CD4-positive, CD25-positive, alpha-beta regulatory T cell (primary cell): ENCODE measurements at regions not wholly inside any gene's neighbourhood (a gene's known extent, or its start where the extent isn't known, plus 50 kb on each side); places are given as distances from the start of the nearest gene placed in this dataset.

Experiments
- ATAC-seq, 2 donors: fragments of 150-1000 bp; cut with Tn5 transposase; one replicate each; pipeline ENCODE4 v1.10.0; 2021; ENCODE audit warnings: low read depth in 2 of 2, moderate number of reproducible peaks in 2 of 2, moderate library complexity in 1 of 2
- DNase-seq, 3 donors: peaks; one replicate each; pipeline versions ENCODE4 v3.0.0 to v3.0.0-alpha.2; 2012 to 2022; ENCODE audit warnings: mixed read lengths in 1 of 3
- H3K27ac ChIP-seq: one replicate; pipeline ENCODE4 v1.7.0; 2013; ENCODE audit warnings: mild to moderate bottlenecking, low read length; ENCODE audit not compliant: insufficient read depth, poor library complexity, severe bottlenecking
- H3K27me3 ChIP-seq: one replicate; pipeline ENCODE4 v1.7.0; 2013; ENCODE audit warnings: low read length; ENCODE audit not compliant: control insufficient read depth, insufficient read depth
- H3K36me3 ChIP-seq: one replicate; pipeline ENCODE4 v1.7.0; 2013; ENCODE audit warnings: mild to moderate bottlenecking, low read length, moderate library complexity; ENCODE audit not compliant: control insufficient read depth, insufficient read depth
- H3K4me1 ChIP-seq: 2 replicates; pipeline ENCODE4 v1.7.0; 2013; ENCODE audit warnings: mild to moderate bottlenecking, low read length; ENCODE audit not compliant: insufficient read depth, control insufficient read depth, poor library complexity, severe bottlenecking
- H3K4me3 ChIP-seq: one replicate; pipeline ENCODE4 v1.7.0; 2013; ENCODE audit warnings: low read depth, mild to moderate bottlenecking, low read length, moderate library complexity
- H3K9me3 ChIP-seq, 2 experiments: 1 replicate in 1 of 2; 2 replicates in 1 of 2; pipeline ENCODE4 v1.7.0; 2013; ENCODE audit warnings: low read length in 2 of 2, mild to moderate bottlenecking in 1 of 2, moderate library complexity in 1 of 2; ENCODE audit not compliant: control insufficient read depth in 2 of 2
- H3K27ac Mint-ChIP-seq, 3 donors: one replicate each; pipeline ENCODE4 v1.8.0; 2020 to 2022; ENCODE audit warnings: mild to moderate bottlenecking in 3 of 3, mixed read lengths in 3 of 3, moderate library complexity in 2 of 3
- H3K27me3 Mint-ChIP-seq: one replicate; pipeline ENCODE4 v1.8.0; 2022; ENCODE audit warnings: mild to moderate bottlenecking, mixed read lengths
- H3K36me3 Mint-ChIP-seq: one replicate; pipeline ENCODE4 v1.8.0; 2020; ENCODE audit warnings: mixed read lengths
- H3K4me1 Mint-ChIP-seq, 4 donors: one replicate each; pipeline ENCODE4 v1.8.0; 2020 to 2022; ENCODE audit warnings: mixed read lengths in 4 of 4, mild to moderate bottlenecking in 1 of 4
- H3K4me3 Mint-ChIP-seq, 4 donors: one replicate each; pipeline ENCODE4 v1.8.0; 2020 to 2022; ENCODE audit warnings: mild to moderate bottlenecking in 4 of 4, mixed read lengths in 4 of 4, moderate library complexity in 3 of 4
- H3K9me3 Mint-ChIP-seq, 7 donors: one replicate each; pipeline ENCODE4 v1.8.0; 2020 to 2022; ENCODE audit warnings: mixed read lengths in 7 of 7, mild to moderate bottlenecking in 3 of 7, moderate library complexity in 2 of 7

DNA sequence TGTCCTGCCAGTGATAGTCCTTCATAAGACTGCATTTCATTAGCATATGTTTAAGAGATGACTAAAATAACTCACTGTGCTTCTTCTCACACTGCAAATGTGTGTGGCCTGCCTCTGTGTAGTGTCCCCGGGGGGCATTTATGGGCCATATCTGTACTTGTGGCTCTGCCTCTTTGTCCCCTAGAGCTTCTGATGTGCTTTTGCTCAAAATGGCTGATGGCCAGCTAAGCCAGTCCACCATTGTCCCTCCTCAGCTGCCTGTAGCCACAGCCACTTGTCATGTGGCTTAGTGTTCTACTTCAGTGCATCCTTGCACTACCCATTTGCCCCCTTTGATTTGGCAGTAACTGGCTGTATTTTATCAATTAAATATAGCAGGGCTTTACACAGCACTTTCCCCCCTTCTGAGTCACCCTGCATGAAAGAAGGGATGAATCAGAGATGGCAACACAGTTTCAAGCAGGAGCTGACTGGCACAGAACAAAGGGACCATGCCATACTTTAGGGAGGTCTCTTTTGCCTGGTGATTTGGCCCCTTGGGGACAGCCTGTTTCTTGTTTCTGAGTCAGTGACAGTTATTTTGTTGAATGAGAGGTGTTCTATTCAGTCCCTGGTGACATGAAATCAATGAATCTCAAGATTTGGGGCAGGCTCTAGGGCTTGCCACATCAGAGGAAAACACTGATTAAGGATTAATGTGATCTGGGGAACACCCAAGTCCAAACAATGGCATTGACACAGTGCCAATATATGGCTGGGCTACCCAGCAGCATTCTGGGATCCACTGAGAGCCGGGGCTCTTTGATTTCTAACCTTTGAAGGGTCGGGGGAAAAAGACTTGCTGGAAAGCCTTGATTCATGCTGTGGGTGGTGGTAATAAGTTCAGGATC lies 245.5 kb downstream of the SMARCA2 start:
- H3K27me3 Mint-ChIP-seq = peaks cover 11% of the 10 kb centered on the region
- no peaks in the 10 kb centered on the region for H3K9me3 Mint-ChIP-seq
- no peak overlapping the region for H3K4me3 ChIP-seq
- H3K4me1 ChIP-seq = no peaks in the 10 kb centered on the region
- no peak for DNase-seq
- peaks cover 4% of the 10 kb centered on the region for H3K27me3 ChIP-seq
- H3K9me3 ChIP-seq = no peaks in the 10 kb centered on the region
- H3K4me3 Mint-ChIP-seq = no peak overlapping the region
- H3K36me3 Mint-ChIP-seq = no peaks in the 10 kb centered on the region
- H3K36me3 ChIP-seq = no peaks in the 10 kb centered on the region
- peaks cover 0 to 7% (median 3%) of the 10 kb centered on the region in 4 donors for H3K4me1 Mint-ChIP-seq
- no peak for ATAC-seq
- no peak overlapping the region for H3K27ac ChIP-seq
- H3K27ac Mint-ChIP-seq = no peak overlapping the region

GRCh38 chr9:2261421-2262103 lies 246.4 kb downstream of the SMARCA2 start:
- no peak overlapping the region for H3K4me3 ChIP-seq
- no peaks in the 10 kb centered on the region for H3K4me1 ChIP-seq
- ATAC-seq = no peak
- DNase-seq = no peak
- no peaks in the 10 kb centered on the region for H3K9me3 ChIP-seq
- H3K4me3 Mint-ChIP-seq = no peak overlapping the region
- no peaks in the 10 kb centered on the region for H3K36me3 ChIP-seq
- no peaks in the 10 kb centered on the region for H3K9me3 Mint-ChIP-seq
- H3K27me3 ChIP-seq = peaks cover 4% of the 10 kb centered on the region
- H3K36me3 Mint-ChIP-seq = no peaks in the 10 kb centered on the region
- peaks cover 0 to 7% (median 3%) of the 10 kb centered on the region in 4 donors for H3K4me1 Mint-ChIP-seq
- no peak overlapping the region for H3K27ac Mint-ChIP-seq
- peaks cover 11% of the 10 kb centered on the region for H3K27me3 Mint-ChIP-seq
- no peak overlapping the region for H3K27ac ChIP-seq

- ATAC-seq (no peak), DNase-seq (no peak)
- Mint-ChIP-seq H3K4me1 (peaks cover 0 to 7% (median 3%) of the 10 kb centered on the region in 4 donors), H3K36me3 (no peaks in the 10 kb centered on the region), H3K27ac (peak overlapping the region in 1 of 3 donors; percentile 52), H3K9me3 (no peaks in the 10 kb centered on the region), H3K27me3 (peaks cover 11% of the 10 kb centered on the region), H3K4me3 (no peak overlapping the region)
- H3K27ac ChIP-seq = no peak overlapping the region
- H3K4me1 ChIP-seq = no peaks in the 10 kb centered on the region
- H3K4me3 ChIP-seq = no peak overlapping the region
- H3K27me3 ChIP-seq = peaks cover 4% of the 10 kb centered on the region
- H3K36me3 ChIP-seq = no peaks in the 10 kb centered on the region
- H3K9me3 ChIP-seq = no peaks in the 10 kb centered on the region
Measured at GRCh38 chr9:2262386-2263071, 247.4 kb downstream of the SMARCA2 start.

GRCh38 chr9:2263111-2263510 lies 248.0 kb downstream of the SMARCA2 start:
- Histone ChIP-seq H3K27me3 (peaks cover 4% of the 10 kb centered on the region), H3K4me1 (no peaks in the 10 kb centered on the region), H3K9me3 (no peaks in the 10 kb centered on the region), H3K36me3 (no peaks in the 10 kb centered on the region), H3K27ac (no peak overlapping the region), H3K4me3 (no peak overlapping the region)
- Mint-ChIP-seq H3K27me3 (peaks cover 11% of the 10 kb centered on the region), H3K36me3 (no peaks in the 10 kb centered on the region), H3K4me3 (no peak overlapping the region), H3K27ac (peak overlapping the region in 1 of 3 donors; percentile 52), H3K4me1 (peaks cover 0 to 7% (median 3%) of the 10 kb centered on the region in 4 donors), H3K9me3 (no peaks in the 10 kb centered on the region)
- ATAC-seq (no peak), DNase-seq (no peak)

GRCh38 chr9:2263665-2264064 lies 248.5 kb downstream of the SMARCA2 start:
- H3K27ac Mint-ChIP-seq = peak overlapping the region in 1 of 3 donors; percentile 32
- Histone ChIP-seq H3K27ac (no peak overlapping the region), H3K4me3 (no peak overlapping the region), H3K27me3 (peaks cover 4% of the 10 kb centered on the region), H3K4me1 (no peaks in the 10 kb centered on the region), H3K9me3 (no peaks in the 10 kb centered on the region), H3K36me3 (no peaks in the 10 kb centered on the region)
- H3K9me3 Mint-ChIP-seq = no peaks in the 10 kb centered on the region
- H3K4me3 Mint-ChIP-seq = no peak overlapping the region
- peaks cover 0 to 7% (median 3%) of the 10 kb centered on the region in 4 donors for H3K4me1 Mint-ChIP-seq
- peaks cover 11% of the 10 kb centered on the region for H3K27me3 Mint-ChIP-seq
- ATAC-seq (no peak), DNase-seq (no peak)
- no peaks in the 10 kb centered on the region for H3K36me3 Mint-ChIP-seq

- Mint-ChIP-seq H3K27ac (no peak overlapping the region), H3K4me1 (peaks cover 0 to 7% (median 3%) of the 10 kb centered on the region in 4 donors), H3K36me3 (no peaks in the 10 kb centered on the region), H3K9me3 (no peaks in the 10 kb centered on the region), H3K4me3 (no peak overlapping the region), H3K27me3 (peaks cover 11% of the 10 kb centered on the region)
- Histone ChIP-seq H3K27ac (no peak overlapping the region), H3K4me3 (no peak overlapping the region), H3K27me3 (peaks cover 6% of the 10 kb centered on the region), H3K36me3 (no peaks in the 10 kb centered on the region), H3K4me1 (no peaks in the 10 kb centered on the region), H3K9me3 (no peaks in the 10 kb centered on the region)
- DNase-seq = no peak
- ATAC-seq = no peak
Measured at GRCh38 chr9:2264081-2264480, 248.9 kb downstream of the SMARCA2 start.

GRCh38 chr9:2267181-2267745 lies 252.1 kb downstream of the SMARCA2 start:
- no peaks in the 10 kb centered on the region for H3K9me3 ChIP-seq
- no peak overlapping the region for H3K4me3 Mint-ChIP-seq
- peaks cover 3% of the 10 kb centered on the region for H3K27me3 ChIP-seq
- no peaks in the 10 kb centered on the region for H3K36me3 Mint-ChIP-seq
- H3K27ac ChIP-seq = no peak overlapping the region
- no peak for DNase-seq
- no peaks in the 10 kb centered on the region for H3K4me1 ChIP-seq
- no peak overlapping the region for H3K4me3 ChIP-seq
- H3K36me3 ChIP-seq = no peaks in the 10 kb centered on the region
- peaks cover 0 to 10% (median 6%) of the 10 kb centered on the region in 4 donors for H3K4me1 Mint-ChIP-seq
- ATAC-seq = no peak
- peaks cover 7% of the 10 kb centered on the region for H3K27me3 Mint-ChIP-seq
- no peaks in the 10 kb centered on the region for H3K9me3 Mint-ChIP-seq
- no peak overlapping the region for H3K27ac Mint-ChIP-seq
